ENCODE measurements at regions not wholly inside any gene's neighbourhood (a gene's known extent, or its start where the extent isn't known, plus 50 kb on each side); places are given as distances from the start of the nearest gene placed in this dataset.

DNA sequence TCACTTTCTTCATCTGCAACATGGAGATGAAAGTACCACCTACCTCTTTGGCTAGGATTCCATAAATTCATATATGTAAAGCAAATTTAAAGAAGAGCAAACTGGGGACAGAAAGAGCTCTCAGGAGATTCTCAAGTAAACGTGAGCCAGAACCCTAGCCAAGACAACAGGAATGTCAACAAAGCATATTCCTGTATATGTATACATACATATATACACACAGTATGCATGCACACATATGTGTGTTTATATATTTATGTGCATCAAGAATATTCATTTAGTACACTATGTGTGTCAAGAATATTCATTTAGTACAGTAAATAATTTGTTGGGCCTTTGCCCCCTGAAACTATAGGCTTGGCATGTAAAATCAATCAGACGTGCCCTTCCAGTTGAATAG, 574.4 kb upstream of the KLHL29 start:
- H3K27ac ChIP-seq, result no peak overlapping the region
- H3K4me3 ChIP-seq, result no peak overlapping the region
- H3K4me1 ChIP-seq, result 0 out of 2 replicates have a peak, but pooled peaks cover 7% of the 10 kb centered on the region
- no peak for TF ChIP-seq Cebpa-rat (IDR thresholded peaks at IDR 0.05)
- H3K36me3 ChIP-seq, result no peaks in the 10 kb centered on the region
- H3K4me2 ChIP-seq, result no peak overlapping the region
- H3K9ac ChIP-seq, result no peak overlapping the region
- H3K27me3 ChIP-seq, result no peaks in the 10 kb centered on the region
- no peaks in the 10 kb centered on the region for H4K20me1 ChIP-seq
- H3K9me3 ChIP-seq, result peaks cover 22% of the 10 kb centered on the region

DNA sequence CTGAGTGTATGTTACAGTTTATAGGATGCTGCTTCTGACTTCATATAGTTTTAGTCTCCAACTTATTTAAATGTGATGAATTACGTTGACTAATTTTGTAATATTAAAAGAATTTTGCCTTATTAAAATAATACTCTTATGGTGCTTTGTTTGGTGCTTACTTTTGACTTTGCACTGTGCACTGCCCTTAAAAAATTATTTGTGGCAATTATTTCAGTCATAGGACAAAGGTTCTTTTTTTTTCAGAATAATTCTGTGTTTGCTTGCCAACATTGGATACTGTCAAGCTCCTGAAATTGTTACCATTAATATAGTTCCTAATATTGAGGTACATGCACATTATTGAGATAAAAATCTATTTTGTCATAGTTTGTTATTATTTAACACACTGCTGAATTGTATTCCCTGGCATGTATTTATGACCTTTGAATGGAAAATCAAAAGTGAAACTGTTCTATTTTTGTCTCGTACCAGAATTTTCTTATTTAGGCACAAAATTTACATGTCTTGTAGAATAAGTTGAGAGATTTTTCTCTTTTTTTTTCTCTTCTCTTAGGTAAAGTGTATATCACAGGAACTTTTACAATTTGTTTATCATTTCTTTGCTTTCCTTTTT, 572.8 kb upstream of the KLHL29 start:
- Histone ChIP-seq H3K4me2 (0 out of 2 replicates have a peak overlapping the region, but pooled peaks have one; percentile 3), H3K4me3 (no peak overlapping the region)

DNA sequence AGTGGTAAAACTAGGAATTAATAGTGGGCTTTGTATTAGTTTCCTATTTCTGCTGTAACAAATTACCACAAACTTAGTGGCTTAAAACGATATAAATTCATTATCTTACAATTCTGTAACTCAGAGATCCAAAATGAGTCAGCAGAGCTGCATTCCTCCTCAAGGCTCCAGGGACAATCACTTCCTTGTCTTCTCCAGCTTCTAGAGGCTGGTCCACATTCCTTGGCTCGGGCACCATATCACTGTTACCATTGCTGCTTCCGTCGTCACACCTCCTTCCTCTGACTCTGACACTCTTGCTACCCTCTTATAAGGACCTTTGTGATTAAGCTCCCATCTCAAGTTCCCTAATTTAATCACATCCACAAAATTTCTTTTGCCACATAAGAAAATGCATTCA, 567.8 kb upstream of the KLHL29 start:
- no peak overlapping the region for H3K9ac ChIP-seq
- no peaks in the 10 kb centered on the region for H4K20me1 ChIP-seq
- H3K27me3 ChIP-seq, result no peaks in the 10 kb centered on the region
- TF ChIP-seq Cebpa-rat (IDR thresholded peaks at IDR 0.05), result no peak
- H3K4me3 ChIP-seq, result no peak overlapping the region
- 0 out of 2 replicates have a peak, but pooled peaks cover 5% of the 10 kb centered on the region for H3K4me1 ChIP-seq
- no peaks in the 10 kb centered on the region for H3K36me3 ChIP-seq
- no peaks in the 10 kb centered on the region for H3K9me3 ChIP-seq
- H3K27ac ChIP-seq, result no peak overlapping the region
- no peak overlapping the region for H3K4me2 ChIP-seq

More for the DNA sequence above, 572.8 kb upstream of the KLHL29 start:
- Histone ChIP-seq H3K27me3 (no peaks in the 10 kb centered on the region), H3K27ac (no peak overlapping the region), H4K20me1 (no peaks in the 10 kb centered on the region), H3K9me3 (peaks cover 6% of the 10 kb centered on the region), H3K9ac (no peak overlapping the region), H3K4me1 (0 out of 2 replicates have a peak, but pooled peaks cover 7% of the 10 kb centered on the region), H3K36me3 (no peaks in the 10 kb centered on the region)
- TF ChIP-seq Cebpa-rat (IDR thresholded peaks at IDR 0.05), result no peak

DNA sequence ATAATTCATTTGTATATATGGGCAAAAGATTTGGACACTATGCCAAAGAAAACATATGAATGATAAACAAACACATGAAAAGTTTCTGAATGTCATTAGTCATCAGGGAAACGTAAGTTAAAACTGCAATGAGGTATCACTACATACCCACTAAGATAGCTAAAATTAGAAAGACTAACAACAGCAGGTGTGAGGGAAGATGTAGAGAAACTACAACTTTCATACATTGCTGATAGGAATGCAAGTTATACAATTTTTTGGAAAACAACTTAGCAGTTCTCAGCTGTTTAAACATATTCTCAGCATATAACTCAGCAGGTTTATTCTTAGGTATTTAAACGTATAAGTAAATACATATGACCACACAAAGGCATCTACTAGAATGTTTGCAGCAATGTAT, 563.5 kb upstream of the KLHL29 start:
- Histone ChIP-seq H3K4me2 (no peak overlapping the region), H3K4me3 (no peak overlapping the region), H3K36me3 (no peaks in the 10 kb centered on the region), H3K4me1 (no peaks in the 10 kb centered on the region), H3K27me3 (no peaks in the 10 kb centered on the region), H3K27ac (no peak overlapping the region), H4K20me1 (no peaks in the 10 kb centered on the region), H3K9ac (no peak overlapping the region), H3K9me3 (no peaks in the 10 kb centered on the region)
- TF ChIP-seq Cebpa-rat (IDR thresholded peaks at IDR 0.05), result no peak

DNA sequence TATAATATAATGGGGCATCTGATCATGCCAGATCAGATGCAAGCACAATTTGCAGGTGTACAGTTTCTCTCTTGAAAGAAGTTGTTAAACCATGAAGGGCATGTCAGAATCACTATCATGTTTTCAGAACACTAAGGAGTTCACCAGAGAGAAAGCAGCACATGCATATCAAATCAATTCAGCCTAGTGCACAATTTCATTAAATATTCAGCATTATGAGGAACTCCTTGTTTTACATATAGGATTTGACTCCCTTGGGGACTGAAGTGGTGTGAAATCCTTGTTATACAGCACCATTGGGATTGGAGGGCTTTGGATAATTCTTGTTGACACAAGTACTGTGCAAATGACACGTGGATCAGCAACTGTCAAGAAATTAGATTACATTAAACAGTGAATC, 562.1 kb upstream of the KLHL29 start:
- no peak overlapping the region for H3K4me3 ChIP-seq
- no peak for TF ChIP-seq Cebpa-rat (IDR thresholded peaks at IDR 0.05)
- no peaks in the 10 kb centered on the region for H3K36me3 ChIP-seq
- no peak overlapping the region for H3K27ac ChIP-seq
- no peaks in the 10 kb centered on the region for H3K9me3 ChIP-seq
- H4K20me1 ChIP-seq, result no peaks in the 10 kb centered on the region
- H3K4me2 ChIP-seq, result no peak overlapping the region
- no peak overlapping the region for H3K9ac ChIP-seq
- no peaks in the 10 kb centered on the region for H3K4me1 ChIP-seq
- H3K27me3 ChIP-seq, result no peaks in the 10 kb centered on the region

DNA sequence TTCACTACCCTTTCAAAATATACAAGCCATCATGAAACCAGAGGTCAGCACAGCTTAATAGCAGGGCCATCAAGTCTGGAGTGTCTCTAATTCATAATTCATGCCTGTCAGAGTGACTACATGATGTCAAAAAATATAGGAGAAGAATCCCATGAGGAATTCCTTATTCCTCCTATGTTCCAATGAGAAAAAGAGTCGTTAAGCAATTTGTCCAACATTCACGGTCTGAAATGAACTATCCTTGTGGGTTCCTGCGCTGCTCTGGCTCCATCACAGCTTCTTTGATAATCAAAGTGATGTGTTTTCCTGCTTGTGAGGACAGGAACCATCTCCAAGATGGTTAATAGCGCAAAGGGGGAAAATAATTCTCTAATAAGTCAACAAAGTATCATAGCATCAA, 560.4 kb upstream of the KLHL29 start:
- no peaks in the 10 kb centered on the region for H3K9me3 ChIP-seq
- H3K27ac ChIP-seq, result no peak overlapping the region
- no peak overlapping the region for H3K4me2 ChIP-seq
- H3K27me3 ChIP-seq, result no peaks in the 10 kb centered on the region
- H3K9ac ChIP-seq, result no peak overlapping the region
- TF ChIP-seq Cebpa-rat (IDR thresholded peaks at IDR 0.05), result no peak
- H3K4me1 ChIP-seq, result no peaks in the 10 kb centered on the region
- H3K36me3 ChIP-seq, result no peaks in the 10 kb centered on the region
- H4K20me1 ChIP-seq, result no peaks in the 10 kb centered on the region
- no peak overlapping the region for H3K4me3 ChIP-seq

DNA sequence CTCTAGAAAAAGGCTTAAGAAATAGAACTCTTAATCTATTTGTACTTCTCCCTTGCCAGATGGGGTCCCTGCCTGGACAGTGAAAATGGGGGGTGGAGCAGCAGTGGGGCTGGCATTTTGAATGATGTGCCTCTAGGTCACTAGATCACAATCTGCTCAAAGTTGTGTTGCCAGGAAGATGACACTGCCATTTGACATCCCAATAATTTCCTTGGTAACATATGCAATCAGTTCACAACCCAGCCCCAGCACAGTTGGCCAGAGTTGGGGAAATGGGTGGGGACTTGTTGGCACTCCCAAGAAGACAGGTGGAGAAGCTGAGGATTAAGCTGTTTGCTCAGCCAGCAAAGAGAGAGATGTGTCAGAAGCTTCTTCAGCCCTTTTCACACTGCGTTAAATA, 558.3 kb upstream of the KLHL29 start:
- no peak overlapping the region for H3K9ac ChIP-seq
- H3K9me3 ChIP-seq, result no peaks in the 10 kb centered on the region
- no peaks in the 10 kb centered on the region for H3K4me1 ChIP-seq
- H3K36me3 ChIP-seq, result no peaks in the 10 kb centered on the region
- TF ChIP-seq Cebpa-rat (IDR thresholded peaks at IDR 0.05), result no peak
- H3K4me3 ChIP-seq, result no peak overlapping the region
- no peaks in the 10 kb centered on the region for H3K27me3 ChIP-seq
- H4K20me1 ChIP-seq, result no peaks in the 10 kb centered on the region
- no peak overlapping the region for H3K4me2 ChIP-seq
- H3K27ac ChIP-seq, result no peak overlapping the region

DNA sequence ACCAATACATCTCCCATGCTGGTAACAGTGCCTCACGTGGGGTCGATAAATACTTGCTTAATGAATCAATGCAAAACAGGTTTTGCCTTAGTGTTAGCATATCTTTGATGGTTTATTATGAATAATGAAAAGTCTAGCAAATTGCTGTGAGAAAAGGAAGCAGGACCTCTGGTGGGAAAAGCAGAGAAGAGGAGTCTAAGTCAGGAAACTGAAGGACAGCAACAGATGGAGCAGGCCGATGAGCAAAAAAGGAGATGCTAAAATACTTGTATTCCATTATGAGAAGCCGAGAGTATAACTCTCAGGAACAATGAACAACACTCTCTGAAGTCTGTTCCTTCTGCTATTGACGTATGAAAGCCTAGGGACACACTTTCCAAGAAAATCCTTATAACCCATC, 555.2 kb upstream of the KLHL29 start:
- Histone ChIP-seq H3K9ac (no peak overlapping the region), H3K36me3 (no peaks in the 10 kb centered on the region), H3K9me3 (no peaks in the 10 kb centered on the region), H3K4me3 (no peak overlapping the region), H3K4me1 (no peaks in the 10 kb centered on the region), H3K4me2 (no peak overlapping the region), H4K20me1 (no peaks in the 10 kb centered on the region), H3K27ac (no peak overlapping the region), H3K27me3 (no peaks in the 10 kb centered on the region)
- no peak for TF ChIP-seq Cebpa-rat (IDR thresholded peaks at IDR 0.05)

DNA sequence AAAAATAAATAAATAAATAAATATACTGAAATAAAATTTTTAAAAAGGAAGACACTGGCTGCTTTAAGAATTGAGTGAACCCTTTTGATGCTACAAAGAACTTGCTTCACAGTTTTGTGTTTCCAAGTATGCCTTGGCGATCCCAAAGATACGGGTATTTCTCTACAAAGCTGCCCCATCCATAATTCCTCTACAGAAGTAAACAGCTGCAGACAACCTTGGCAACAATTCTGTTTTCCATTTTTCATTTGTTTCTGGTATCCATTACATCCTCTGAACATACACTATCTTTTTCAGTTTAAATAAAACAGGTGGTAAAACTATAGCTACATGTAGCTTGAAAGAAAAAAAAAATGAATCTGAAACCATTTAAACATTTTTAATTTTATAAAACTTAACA, 552.8 kb upstream of the KLHL29 start:
- Histone ChIP-seq H4K20me1 (no peaks in the 10 kb centered on the region), H3K4me3 (no peak overlapping the region), H3K9me3 (no peaks in the 10 kb centered on the region), H3K9ac (no peak overlapping the region), H3K36me3 (no peaks in the 10 kb centered on the region), H3K4me1 (no peaks in the 10 kb centered on the region), H3K4me2 (no peak overlapping the region), H3K27ac (no peak overlapping the region), H3K27me3 (no peaks in the 10 kb centered on the region)
- no peak for TF ChIP-seq Cebpa-rat (IDR thresholded peaks at IDR 0.05)

DNA sequence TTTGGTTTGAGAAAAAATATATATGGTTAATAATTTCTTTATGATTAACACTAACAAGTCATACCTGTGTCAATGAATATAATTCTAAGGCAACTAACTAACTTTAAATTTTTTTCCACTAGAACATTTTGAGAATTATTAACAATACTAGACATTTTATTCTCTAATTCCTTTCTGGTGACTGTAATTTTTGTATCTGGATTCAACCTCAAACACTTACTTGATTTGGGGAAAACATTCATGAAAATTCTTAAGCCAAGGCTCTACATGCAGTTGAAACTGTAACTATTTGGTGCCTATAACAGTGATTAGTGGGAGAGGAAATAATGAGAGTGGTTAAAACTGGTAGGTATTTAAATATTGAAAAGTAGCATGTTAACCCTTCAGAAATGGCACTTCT, 546.5 kb upstream of the KLHL29 start:
- Histone ChIP-seq H3K27me3 (no peaks in the 10 kb centered on the region), H3K4me3 (no peak overlapping the region), H3K27ac (no peak overlapping the region), H4K20me1 (no peaks in the 10 kb centered on the region), H3K9ac (no peak overlapping the region), H3K4me1 (no peaks in the 10 kb centered on the region), H3K4me2 (no peak overlapping the region), H3K36me3 (no peaks in the 10 kb centered on the region), H3K9me3 (no peaks in the 10 kb centered on the region)
- no peak for TF ChIP-seq Cebpa-rat (IDR thresholded peaks at IDR 0.05)

All from BLaER1 (cell line).